ENCODE measurements at regions not wholly inside any gene's neighbourhood (a gene's known extent, or its start where the extent isn't known, plus 50 kb on each side); places are given as distances from the start of the nearest gene placed in this dataset.

GRCh38 chr3:152159328-152159727 lies 109.4 kb upstream of the MBNL1 start:
- no peaks in the 10 kb centered on the region for H3K4me1 ChIP-seq (ENCODE audit: insufficient read depth, low read length, poor library complexity, severe bottlenecking)
- H3K79me2 ChIP-seq (ENCODE audit: insufficient read depth, low read length) = no peaks in the 10 kb centered on the region
- no peaks in the 10 kb centered on the region for H4K20me1 ChIP-seq (ENCODE audit: insufficient read depth, low read length, poor library complexity, severe bottlenecking)
- H3K9me2 ChIP-seq (replicated peaks; ENCODE audit: low read depth, low read length) = no peaks in the 10 kb centered on the region
- H2AFZ ChIP-seq (ENCODE audit: low read length) = no peak overlapping the region
- H3K9ac ChIP-seq (ENCODE audit: low read depth, low read length, poor library complexity, severe bottlenecking) = no peak overlapping the region
- H3K36me3 ChIP-seq (ENCODE audit: insufficient read depth, low read length) = no peaks in the 10 kb centered on the region
- H3F3A ChIP-seq (ENCODE audit: low read depth) = no peaks in the 10 kb centered on the region
- TF ChIP-seq CTCF (conservative IDR thresholded peaks at IDR 0.05; ENCODE audit: low read length) (no peak), EZH2phosphoT487 (IDR thresholded peaks at IDR 0.05; ENCODE audit: borderline replicate concordance) (no peak)
- no peaks in the 10 kb centered on the region for H3K9me3 ChIP-seq (ENCODE audit: insufficient read depth, low read depth, low read length)
- no peak overlapping the region for H3K4me2 ChIP-seq (ENCODE audit: low read depth, low read length, poor library complexity, severe bottlenecking)
- no peaks in the 10 kb centered on the region for H3K27me3 ChIP-seq (ENCODE audit: insufficient read depth, low read length, poor library complexity, severe bottlenecking)
- no peak overlapping the region for H3K4me3 ChIP-seq (ENCODE audit: low read length, poor library complexity, severe bottlenecking)

DNA sequence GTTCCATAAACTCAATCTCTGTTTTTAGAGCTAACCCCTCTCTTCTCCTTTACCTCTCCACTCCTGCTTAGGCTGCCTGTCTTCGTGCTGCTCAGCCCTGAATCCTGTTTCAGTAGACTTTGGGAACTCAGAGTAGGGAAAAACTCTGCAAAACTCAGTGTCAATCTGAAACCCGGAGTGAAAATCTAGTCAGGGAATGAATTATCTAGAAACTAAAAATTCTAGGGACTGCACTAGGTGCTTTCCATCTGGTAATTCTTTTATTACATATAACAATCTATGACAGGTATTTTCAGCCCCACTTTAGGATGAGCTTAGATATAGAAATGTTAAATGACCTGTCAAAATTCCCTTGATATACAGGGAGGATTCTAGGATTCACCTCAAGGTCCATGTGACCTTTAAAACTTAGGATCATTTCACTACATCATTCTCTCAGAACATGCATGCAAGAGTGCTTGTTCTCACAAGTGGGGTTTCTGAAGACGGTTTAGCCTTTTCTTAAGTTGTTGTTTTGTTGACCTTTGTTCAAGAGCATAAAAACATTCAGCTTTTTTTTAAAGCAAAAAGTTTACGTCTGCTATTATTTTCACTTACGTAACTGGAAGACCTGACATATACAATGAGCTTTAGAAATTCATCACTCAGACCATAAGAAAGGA lies 108.2 kb upstream of the MBNL1 start:
- H3K4me1 ChIP-seq (ENCODE audit: insufficient read depth, low read length, poor library complexity, severe bottlenecking) = no peaks in the 10 kb centered on the region
- H2AFZ ChIP-seq (ENCODE audit: low read length) = no peak overlapping the region
- H3K27me3 ChIP-seq (ENCODE audit: insufficient read depth, low read length, poor library complexity, severe bottlenecking) = no peaks in the 10 kb centered on the region
- H3K4me3 ChIP-seq (ENCODE audit: low read length, poor library complexity, severe bottlenecking) = no peak overlapping the region
- TF ChIP-seq EZH2phosphoT487 (IDR thresholded peaks at IDR 0.05; ENCODE audit: borderline replicate concordance) (no peak), CTCF (conservative IDR thresholded peaks at IDR 0.05; ENCODE audit: low read length) (no peak)
- H3K79me2 ChIP-seq (ENCODE audit: insufficient read depth, low read length) = no peaks in the 10 kb centered on the region
- H3K36me3 ChIP-seq (ENCODE audit: insufficient read depth, low read length) = no peaks in the 10 kb centered on the region
- H3K9me2 ChIP-seq (replicated peaks; ENCODE audit: low read depth, low read length) = no peaks in the 10 kb centered on the region
- no peak overlapping the region for H3K9ac ChIP-seq (ENCODE audit: low read depth, low read length, poor library complexity, severe bottlenecking)
- H3K9me3 ChIP-seq (ENCODE audit: insufficient read depth, low read depth, low read length) = no peaks in the 10 kb centered on the region
- H4K20me1 ChIP-seq (ENCODE audit: insufficient read depth, low read length, poor library complexity, severe bottlenecking) = no peaks in the 10 kb centered on the region
- no peaks in the 10 kb centered on the region for H3F3A ChIP-seq (ENCODE audit: low read depth)
- H3K4me2 ChIP-seq (ENCODE audit: low read depth, low read length, poor library complexity, severe bottlenecking) = no peak overlapping the region

- H4K20me1 ChIP-seq (ENCODE audit: insufficient read depth, low read length, poor library complexity, severe bottlenecking) = no peaks in the 10 kb centered on the region
- no peak overlapping the region for H3K9ac ChIP-seq (ENCODE audit: low read depth, low read length, poor library complexity, severe bottlenecking)
- no peaks in the 10 kb centered on the region for H3K9me2 ChIP-seq (replicated peaks; ENCODE audit: low read depth, low read length)
- no peak overlapping the region for H3K4me3 ChIP-seq (ENCODE audit: low read length, poor library complexity, severe bottlenecking)
- no peak overlapping the region for H3K4me2 ChIP-seq (ENCODE audit: low read depth, low read length, poor library complexity, severe bottlenecking)
- H3K36me3 ChIP-seq (ENCODE audit: insufficient read depth, low read length) = no peaks in the 10 kb centered on the region
- H3K4me1 ChIP-seq (ENCODE audit: insufficient read depth, low read length, poor library complexity, severe bottlenecking) = no peaks in the 10 kb centered on the region
- H3K9me3 ChIP-seq (ENCODE audit: insufficient read depth, low read depth, low read length) = no peaks in the 10 kb centered on the region
- no peak overlapping the region for H2AFZ ChIP-seq (ENCODE audit: low read length)
- no peak for TF ChIP-seq CTCF (conservative IDR thresholded peaks at IDR 0.05; ENCODE audit: low read length)
- no peak for TF ChIP-seq EZH2phosphoT487 (IDR thresholded peaks at IDR 0.05; ENCODE audit: borderline replicate concordance)
- no peaks in the 10 kb centered on the region for H3K79me2 ChIP-seq (ENCODE audit: insufficient read depth, low read length)
- no peaks in the 10 kb centered on the region for H3F3A ChIP-seq (ENCODE audit: low read depth)
- H3K27me3 ChIP-seq (ENCODE audit: insufficient read depth, low read length, poor library complexity, severe bottlenecking) = no peaks in the 10 kb centered on the region
Measured at GRCh38 chr3:152172460-152172859, 96.3 kb upstream of the MBNL1 start.

Measured in Loucy (cell line).